ENCODE measurements at regions not wholly inside any gene's neighbourhood (a gene's known extent, or its start where the extent isn't known, plus 50 kb on each side); places are given as distances from the start of the nearest gene placed in this dataset.

GRCh38 chr3:110405830-110406585 is 665.6 kb upstream of the NECTIN3 start:
- whole genome bisulfite sequencing, 2 donors = 31 to 54% methylated on average over 1 of the region's 1 CpG
- Histone ChIP-seq H3K4me3 (replicated peaks in 1 of 3) (no peak overlapping the region), H3K9me3 (no peaks in the 10 kb centered on the region), H3K27ac (no peak overlapping the region), H3K36me3 (no peaks in the 10 kb centered on the region), H3K27me3 (no peaks in the 10 kb centered on the region), H3K4me1 (no peaks in the 10 kb centered on the region)
- TF ChIP-seq CTCF (IDR thresholded peaks at IDR 0.05) = no peak
- no peak for TF ChIP-seq POLR2A (IDR thresholded peaks at IDR 0.05)
- intact Hi-C loops (cut with DNase I) = no loop called here
- no peak for DNase-seq

GRCh38 chr3:110413266-110413665 is 658.4 kb upstream of the NECTIN3 start:
- 90 to 94% methylated on average over 3 of the region's 3 CpGs for WGBS, 2 donors
- H3K4me3 ChIP-seq (replicated peaks in 1 of 3) = no peak overlapping the region
- intact Hi-C loops (cut with DNase I) = no loop called here

GRCh38 chr3:110413807-110414748 is 657.5 kb upstream of the NECTIN3 start:
- intact Hi-C loops (cut with DNase I) = no loop called here
- H3K27me3 ChIP-seq = no peaks in the 10 kb centered on the region
- no peaks in the 10 kb centered on the region for H3K9me3 ChIP-seq
- H3K4me3 ChIP-seq (replicated peaks in 1 of 3) = no peak overlapping the region
- 61% methylated on average over 4 of the region's 4 CpGs for WGBS, 2 donors
- H3K27ac ChIP-seq = peak overlapping the region in 1 of 3 donors; percentile 45
- H3K36me3 ChIP-seq = no peaks in the 10 kb centered on the region
- DNase-seq = no peak
- TF ChIP-seq CTCF (IDR thresholded peaks at IDR 0.05) (no peak), POLR2A (IDR thresholded peaks at IDR 0.05) (no peak)
- H3K4me1 ChIP-seq = no peaks in the 10 kb centered on the region

More at GRCh38 chr3:110413266-110413665, 658.4 kb upstream of the NECTIN3 start:
- Histone ChIP-seq H3K36me3 (no peaks in the 10 kb centered on the region), H3K9me3 (no peaks in the 10 kb centered on the region), H3K27me3 (no peaks in the 10 kb centered on the region), H3K4me1 (no peaks in the 10 kb centered on the region), H3K27ac (no peak overlapping the region)
- TF ChIP-seq POLR2A (IDR thresholded peaks at IDR 0.05) = no peak
- TF ChIP-seq CTCF (IDR thresholded peaks at IDR 0.05) = no peak
- no peak for DNase-seq

- Histone ChIP-seq H3K27me3 (no peaks in the 10 kb centered on the region), H3K27ac (peak overlapping the region in 1 of 3 donors; percentile 45), H3K36me3 (no peaks in the 10 kb centered on the region), H3K9me3 (no peaks in the 10 kb centered on the region), H3K4me3 (replicated peaks in 1 of 3) (no peak overlapping the region), H3K4me1 (no peaks in the 10 kb centered on the region)
- TF ChIP-seq POLR2A (IDR thresholded peaks at IDR 0.05) = no peak
- no peak for TF ChIP-seq CTCF (IDR thresholded peaks at IDR 0.05)
- intact Hi-C loops (cut with DNase I) = no loop called here
- 62 to 85% methylated on average over 3 of the region's 3 CpGs for WGBS, 2 donors
- DNase-seq = no peak
These were observed 656.8 kb upstream of the NECTIN3 start for GRCh38 chr3:110414855-110415254.

- H3K4me1 ChIP-seq = no peaks in the 10 kb centered on the region
- TF ChIP-seq CTCF (IDR thresholded peaks at IDR 0.05) (no peak), POLR2A (IDR thresholded peaks at IDR 0.05) (no peak)
- no peaks in the 10 kb centered on the region for H3K27me3 ChIP-seq
- 81 to 82% methylated on average over 2 of the region's 2 CpGs for WGBS, 2 donors
- H3K4me3 ChIP-seq (replicated peaks in 1 of 3) = no peak overlapping the region
- H3K27ac ChIP-seq = no peak overlapping the region
- intact Hi-C loops (cut with DNase I) = no loop called here
- no peak for DNase-seq
- no peaks in the 10 kb centered on the region for H3K36me3 ChIP-seq
- H3K9me3 ChIP-seq = no peaks in the 10 kb centered on the region
These were observed 652.5 kb upstream of the NECTIN3 start for GRCh38 chr3:110419096-110419495.
